Panc1 (cell line): ENCODE measurements at regions not wholly inside any gene's neighbourhood (a gene's known extent, or its start where the extent isn't known, plus 50 kb on each side); places are given as distances from the start of the nearest gene placed in this dataset.

Experiments
- ATAC-seq: fragments of 200-7000 bp; cut with Tn5 transposase; 2 replicates; pipeline ENCODE4 v1.9.1; 2020; ENCODE audit warnings: mild to moderate bottlenecking, moderate library complexity
- BruUV-seq: library from RNA; stranded (reverse); fragments of 400-500 nt; replicated peaks from 2 replicates; lab custom pipeline; 2021; lab: Mats Ljungman, UMichigan
- CTCF ChIA-PET: fragments of 300-600 bp; sonication (Branson Sonifier 250); formaldehyde crosslinking; loops from one replicate; lab custom pipeline; 2022; ENCODE audit warnings: antibody characterized with exemption; lab: Charles Lee
- POLR2A ChIA-PET: fragments of 300-600 bp; sonication (Branson Sonifier 250); formaldehyde crosslinking; loops from one replicate; lab custom pipeline; 2022; ENCODE audit warnings: antibody characterized with exemption; lab: Charles Lee
- DNase-seq: peaks from one replicate; pipeline ENCODE4 v3.0.0-alpha.2; 2010; ENCODE audit warnings: low read depth, low spot score
- H3K27ac ChIP-seq: 2 replicates; pipeline ENCODE4 v1.5.1; 2011; ENCODE audit warnings: mild to moderate bottlenecking, low read length, inconsistent platforms
- H3K27me3 ChIP-seq: fragments of 200-500 bp; sonication (Bioruptor generic); 2 replicates; pipeline ENCODE4 v1.6.0; 2014; ENCODE audit warnings: low read length, inconsistent platforms; ENCODE audit not compliant: control insufficient read depth, insufficient read depth
- H3K36me3 ChIP-seq: fragments of 200-500 bp; sonication (Bioruptor generic); 2 replicates; pipeline ENCODE4 v1.5.1; 2014; ENCODE audit warnings: inconsistent platforms, mild to moderate bottlenecking, low read length, moderate library complexity; ENCODE audit not compliant: control insufficient read depth, insufficient read depth
- H3K4me1 ChIP-seq: 2 replicates; pipeline ENCODE4 v1.5.1; 2011; ENCODE audit warnings: inconsistent platforms, mild to moderate bottlenecking, low read length, moderate library complexity; ENCODE audit not compliant: control insufficient read depth, insufficient read depth
- H3K4me3 ChIP-seq, 2 experiments: 2 replicates each; pipeline ENCODE4 v1.5.1; 2011 to 2012; ENCODE audit warnings: low read depth in 2 of 2, low read length in 2 of 2, mild to moderate bottlenecking in 2 of 2, inconsistent platforms in 1 of 2, moderate library complexity in 1 of 2
- H3K9me3 ChIP-seq: fragments of 200-500 bp; sonication (Bioruptor generic); 2 replicates; pipeline ENCODE4 v1.5.1; 2014; ENCODE audit warnings: low read depth, mild to moderate bottlenecking, inconsistent platforms, low read length, moderate library complexity; ENCODE audit not compliant: control insufficient read depth, insufficient read depth
- CTCF ChIP-seq: fragments of 450-650 bp; IDR thresholded peaks from 2 replicates; pipeline ENCODE4 v1.5.1; 2017; ENCODE audit warnings: mild to moderate bottlenecking
- POLR2AphosphoS5 ChIP-seq: IDR thresholded peaks from 2 replicates; pipeline ENCODE4 v1.6.1; 2012; ENCODE audit warnings: mild to moderate bottlenecking, low read depth, low read length, moderate library complexity
- REST ChIP-seq, 2 experiments: IDR thresholded peaks; 2 replicates each; pipeline ENCODE4 v1.6.1; 2011 to 2012; ENCODE audit warnings: low read depth in 2 of 2, control low read depth in 1 of 2, low read length in 1 of 2, mild to moderate bottlenecking in 1 of 2, moderate library complexity in 1 of 2; ENCODE audit not compliant: insufficient read depth in 1 of 2
- SIN3A ChIP-seq: IDR thresholded peaks from 2 replicates; pipeline ENCODE4 v1.6.1; 2012; ENCODE audit warnings: low read depth, mild to moderate bottlenecking, low read length, moderate library complexity, borderline replicate concordance; ENCODE audit not compliant: insufficient read depth
- TCF7L2 ChIP-seq: IDR thresholded peaks from 2 replicates; pipeline ENCODE4 v1.6.1; 2011; ENCODE audit warnings: mild to moderate bottlenecking, low read depth, low read length, inconsistent platforms
- in situ Hi-C: cut with HindIII; loops from 2 replicates; pipeline ENCODE4 v1.10.0; 2016; ENCODE audit warnings: low sequenced_read_pairs, low pct_unique_long_range_greater_than_20kb
- intact Hi-C: fragments of 100-400 bp; cut with micrococcal nuclease; formaldehyde crosslinking; loops from one replicate; pipeline ENCODE4 v1.10.0; 2022; ENCODE audit not compliant: unreplicated experiment

GRCh38 chr15:66832664-66833063 lies 130.6 kb downstream of the SMAD6 start:
- Histone ChIP-seq H3K4me3 (no peak overlapping the region), H3K27ac (no peak overlapping the region; the same call in 1 of the 2 replicates), H3K4me1 (peaks cover 9% of the 10 kb centered on the region), H3K27me3 (no peaks in the 10 kb centered on the region), H3K9me3 (no peaks in the 10 kb centered on the region), H3K36me3 (no peaks in the 10 kb centered on the region)
- ATAC-seq (no peak), DNase-seq (no peak)
- TF ChIP-seq SIN3A, result no peak
- no peak for TF ChIP-seq CTCF
- no peak for TF ChIP-seq TCF7L2
- no peak for TF ChIP-seq POLR2AphosphoS5
- TF ChIP-seq REST (IDR thresholded peaks at IDR 0.05; ENCODE audit: insufficient read depth in 1 of 2, low read depth in 2 of 2, low read length in 1 of 2), result no peak
- intact Hi-C loops (no loop called here), in situ Hi-C loops (no loop called here)
- POLR2A ChIA-PET, result no interaction called here
- CTCF ChIA-PET, result interaction anchor here (1.3 kb wide), 1 partner anchor 18 kb away, joined by 3 read pairs; no protein-coding TSS in a partner anchor
- no TSS peak for BruUV-seq

- DNase-seq (no peak), ATAC-seq (no peak)
- ChIA-PET CTCF (no interaction called here), POLR2A (no interaction called here)
- Histone ChIP-seq H3K27me3 (no peaks in the 10 kb centered on the region), H3K4me3 (no peak overlapping the region), H3K9me3 (no peaks in the 10 kb centered on the region), H3K4me1 (peaks cover 9% of the 10 kb centered on the region), H3K27ac (peak overlapping the region; percentile 8; the same call in 1 of the 2 replicates), H3K36me3 (no peaks in the 10 kb centered on the region)
- TF ChIP-seq SIN3A (no peak), CTCF (no peak), REST (IDR thresholded peaks at IDR 0.05; ENCODE audit: insufficient read depth in 1 of 2, low read depth in 2 of 2, low read length in 1 of 2) (no peak), TCF7L2 (no peak), POLR2AphosphoS5 (no peak)
- BruUV-seq, result no TSS peak
- in situ Hi-C loops (no loop called here), intact Hi-C loops (no loop called here)
Observed at GRCh38 chr15:66833371-66833770, 131.3 kb downstream of the SMAD6 start.
